ENCODE measurements at regions not wholly inside any gene's neighbourhood (a gene's known extent, or its start where the extent isn't known, plus 50 kb on each side); places are given as distances from the start of the nearest gene placed in this dataset.

GRCh38 chr13:22589880-22590279 lies 590.9 kb upstream of the SGCG start:
- H2BK5ac ChIP-seq (ENCODE audit: low read depth, low read length): no peak overlapping the region
- no peak overlapping the region for H2AK5ac ChIP-seq (ENCODE audit: low read depth, low read length)
- H4K8ac ChIP-seq (ENCODE audit: extremely low read depth, insufficient read depth, low read length): no peak overlapping the region
- H3K4me2 ChIP-seq (ENCODE audit: insufficient read depth in 1 of 2, low read depth in 2 of 2, low read length in 2 of 2): no peak overlapping the region
- 86% methylated on average over 4 of the region's 4 CpGs; no CpG with 5 or more reads in 1 of the 2 experiments for WGBS, 2 experiments (ENCODE audit: extremely low coverage in 1 of 2, insufficient coverage in 1 of 2, insufficient read length in 1 of 2, insufficient replicate concordance in 2 of 2, low coverage in 1 of 2, low lambda C conversion rate in 2 of 2, missing lambda C conversion rate in 1 of 2)
- no peaks in the 10 kb centered on the region for H3K36me3 ChIP-seq (ENCODE audit: control insufficient read depth in 2 of 4, insufficient read depth in 4 of 4, low read length in 3 of 4)
- H3K18ac ChIP-seq (ENCODE audit: extremely low read depth, low read length): no peak overlapping the region
- POLR2A ChIA-PET (ENCODE audit: partially characterized antibody): no interaction called here
- no peak overlapping the region for H3K14ac ChIP-seq (ENCODE audit: insufficient read length)
- no peak overlapping the region for H2BK12ac ChIP-seq (ENCODE audit: low read depth, low read length)
- H3K56ac ChIP-seq (replicated peaks; ENCODE audit: insufficient read length, low read depth, low read length): no peak overlapping the region
- H3K27me3 ChIP-seq (replicated peaks in 1 of 4; ENCODE audit: control insufficient read depth in 3 of 4, extremely low read depth in 1 of 4, insufficient read depth in 3 of 4, low read length in 3 of 4): no peaks in the 10 kb centered on the region; a peak in 1 of 7 replicates
- no peak overlapping the region for H3K23ac ChIP-seq (ENCODE audit: insufficient read length)
- no peaks in the 10 kb centered on the region for H3K9me3 ChIP-seq (ENCODE audit: insufficient read depth in 2 of 2, low read depth in 1 of 2, low read length in 1 of 2)
- no peaks in the 10 kb centered on the region for H4K20me1 ChIP-seq (replicated peaks in 1 of 2; ENCODE audit: control insufficient read depth in 1 of 2, insufficient read depth in 2 of 2, low read length in 2 of 2)
- CTCF ChIA-PET (ENCODE audit: partially characterized antibody): no interaction called here
- DNase-seq (ENCODE audit: low read depth in 1 of 2, low spot score in 2 of 2) (no peak), FAIRE-seq (no peak)
- H3K4ac ChIP-seq (replicated peaks; ENCODE audit: insufficient read length, low read depth, low read length): no peak overlapping the region
- no peaks in the 10 kb centered on the region for H3K23me2 ChIP-seq (ENCODE audit: low read depth, low read length)
- H4K91ac ChIP-seq (replicated peaks; ENCODE audit: insufficient read length, low read length): no peak overlapping the region
- no peaks in the 10 kb centered on the region for H3K79me2 ChIP-seq (ENCODE audit: control insufficient read depth in 1 of 2, insufficient read depth in 2 of 2, low read length in 2 of 2)
- no peaks in the 10 kb centered on the region for H3K79me1 ChIP-seq (ENCODE audit: low read depth, low read length)
- H2AFZ ChIP-seq (ENCODE audit: low read length): no peak overlapping the region
- no peaks in the 10 kb centered on the region for H3K4me1 ChIP-seq (replicated peaks in 1 of 4; ENCODE audit: control insufficient read depth in 3 of 4, insufficient read depth in 4 of 4, low read length in 3 of 4)
- H3K27ac ChIP-seq (ENCODE audit: low read depth, low read length): no peak overlapping the region
- no peak overlapping the region for H2BK120ac ChIP-seq (replicated peaks; ENCODE audit: low read depth, low read length)
- no peak overlapping the region for H2BK15ac ChIP-seq (ENCODE audit: low read length)
- no peak overlapping the region for H2BK20ac ChIP-seq (ENCODE audit: low read length)
- no peak for TF ChIP-seq CBX5 (IDR thresholded peaks at IDR 0.05; ENCODE audit: low read depth, low read length)
- no peak for TF ChIP-seq NANOG (IDR thresholded peaks at IDR 0.05; ENCODE audit: insufficient read depth, low read depth, low read length, poor library complexity, severe bottlenecking)
- no peak for TF ChIP-seq SIN3A (conservative IDR thresholded peaks at IDR 0.05 in 1 of 2, IDR thresholded peaks at IDR 0.05 in 1 of 2; ENCODE audit: low read depth in 1 of 2, low read length in 2 of 2)
- TF ChIP-seq PHF8 (conservative IDR thresholded peaks at IDR 0.05; ENCODE audit: low read depth, low read length): no peak
- TF ChIP-seq HDAC2 (IDR thresholded peaks at IDR 0.05; ENCODE audit: borderline replicate concordance in 1 of 2, low read depth in 2 of 2, low read length in 2 of 2): no peak
- no peak for TF ChIP-seq RAD21 (IDR thresholded peaks at IDR 0.05 in 1 of 2, conservative IDR thresholded peaks at IDR 0.05 in 1 of 2; ENCODE audit: low read depth in 2 of 2, low read length in 2 of 2)
- no peak for TF ChIP-seq RBBP5 (IDR thresholded peaks at IDR 0.05; ENCODE audit: borderline replicate concordance, low read depth, low read length)
- no peak for TF ChIP-seq CEBPB (IDR thresholded peaks at IDR 0.05; ENCODE audit: low read depth, low read length)
- no peak for TF ChIP-seq ASH2L (IDR thresholded peaks at IDR 0.05; ENCODE audit: low read length)
- no peak for TF ChIP-seq TCF12 (IDR thresholded peaks at IDR 0.05; ENCODE audit: low read depth, low read length)
- TF ChIP-seq TAF7 (optimal IDR thresholded peaks at IDR 0.05; ENCODE audit: borderline replicate concordance, low read depth, low read length): no peak
- TF ChIP-seq, protein P1, sequence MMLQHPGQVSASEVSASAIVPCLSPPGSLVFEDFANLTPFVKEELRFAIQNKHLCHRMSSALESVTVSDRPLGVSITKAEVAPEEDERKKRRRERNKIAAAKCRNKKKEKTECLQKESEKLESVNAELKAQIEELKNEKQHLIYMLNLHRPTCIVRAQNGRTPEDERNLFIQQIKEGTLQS (IDR thresholded peaks at IDR 0.05; ENCODE audit: insufficient read depth, low read depth, low read length): no peak
- TF ChIP-seq CHD1 (IDR thresholded peaks at IDR 0.05; ENCODE audit: low read depth, low read length): no peak
- H3K9ac ChIP-seq (replicated peaks in 1 of 4; ENCODE audit: extremely low read depth in 1 of 4, low read depth in 3 of 4, low read length in 3 of 4): no peak overlapping the region
- no peak overlapping the region for H3K4me3 ChIP-seq (ENCODE audit: extremely low read depth in 1 of 4, insufficient read depth in 2 of 4, low read depth in 3 of 4, low read length in 4 of 4)
- no peak overlapping the region for H4K5ac ChIP-seq (ENCODE audit: insufficient read length, low read depth, low read length)
